GM12892 (cell line): ENCODE measurements at regions not wholly inside any gene's neighbourhood (a gene's known extent, or its start where the extent isn't known, plus 50 kb on each side); places are given as distances from the start of the nearest gene placed in this dataset.

Experiments
- POLR2A ChIP-seq: IDR thresholded peaks from 2 replicates; pipeline ENCODE4 v1.6.1; 2011; ENCODE audit warnings: low read depth, low read length, control low read depth
- POLR2AphosphoS5 ChIP-seq: IDR thresholded peaks from 2 replicates; pipeline ENCODE4 v1.6.1; 2011; ENCODE audit warnings: low read depth, low read length, control low read depth
- TAF1 ChIP-seq: IDR thresholded peaks from 2 replicates; pipeline ENCODE4 v1.6.1; 2011; ENCODE audit warnings: low read depth, mild to moderate bottlenecking, control low read depth, low read length, borderline replicate concordance

DNA sequence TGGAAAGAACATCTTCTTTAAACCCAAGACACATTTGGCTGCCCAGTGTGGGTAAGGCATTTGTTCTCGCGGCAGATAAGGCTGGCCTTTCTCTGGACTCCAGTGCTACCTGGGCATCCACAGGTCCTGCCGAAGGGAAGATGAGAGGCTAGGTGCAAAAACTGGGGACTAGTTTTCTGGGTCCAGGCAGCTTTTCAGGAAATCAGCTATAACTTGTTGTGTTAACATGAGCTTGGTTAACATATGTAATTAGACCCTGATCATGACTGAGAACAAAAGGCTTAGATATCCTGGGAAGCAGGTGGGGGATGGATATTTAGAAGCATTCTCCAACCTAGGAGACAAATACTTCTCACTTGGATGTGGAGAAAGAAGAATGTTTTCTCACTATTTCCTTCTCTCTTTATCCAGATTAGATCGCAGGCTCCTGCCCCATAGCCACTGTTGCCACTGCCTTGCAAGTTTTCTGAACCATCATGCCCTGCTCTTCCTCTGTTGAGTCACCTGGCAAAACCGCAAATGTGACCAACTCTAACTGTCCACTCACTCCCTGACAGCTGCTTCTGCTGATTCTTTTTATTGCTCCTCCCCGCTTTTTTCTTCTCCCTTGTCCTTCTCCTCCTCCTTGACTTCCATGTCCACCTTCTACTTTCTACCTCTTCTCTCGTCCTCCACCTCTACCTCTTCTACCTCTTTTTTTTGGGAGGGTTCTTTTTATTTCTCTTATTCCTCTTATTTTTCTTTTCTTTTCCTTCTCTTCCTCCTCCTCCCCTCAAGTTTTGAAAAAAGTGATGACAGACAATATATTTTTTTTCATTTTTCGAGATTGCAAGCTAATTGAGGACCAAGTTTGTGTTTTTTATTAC lies 258.1 kb downstream of the UTRN start:
- TF ChIP-seq POLR2A (no peak), TAF1 (no peak), POLR2AphosphoS5 (no peak)
